Thymus (tissue), 11 donors: ENCODE measurements at regions not wholly inside any gene's neighbourhood (a gene's known extent, or its start where the extent isn't known, plus 50 kb on each side); places are given as distances from the start of the nearest gene placed in this dataset.

Experiments used
- DNase-seq, 9 donors: peaks; one replicate each; pipeline ENCODE4 v3.0.0-alpha.2; 2013; ENCODE audit warnings: low spot score in 9 of 9, low read depth in 6 of 9, missing footprints in 1 of 9
- H3K27ac ChIP-seq, 2 donors: one replicate each; pipeline ENCODE4 v1.5.1; 2013; ENCODE audit warnings: control low read depth in 1 of 2, low read depth in 1 of 2, low read length in 1 of 2, mild to moderate bottlenecking in 1 of 2, moderate library complexity in 1 of 2
- H3K27me3 ChIP-seq, 2 donors: one replicate each; pipeline ENCODE4 v1.5.1; 2013; ENCODE audit warnings: low read length in 1 of 2; ENCODE audit not compliant: control insufficient read depth in 2 of 2, insufficient read depth in 1 of 2
- H3K36me3 ChIP-seq, 2 donors: one replicate each; pipeline ENCODE4 v1.5.1; 2013; ENCODE audit warnings: low read length in 1 of 2, mild to moderate bottlenecking in 1 of 2, moderate library complexity in 1 of 2; ENCODE audit not compliant: control insufficient read depth in 2 of 2, insufficient read depth in 2 of 2
- H3K4me1 ChIP-seq, 2 donors: one replicate each; pipeline ENCODE4 v1.5.1; 2013; ENCODE audit warnings: low read length in 2 of 2; ENCODE audit not compliant: control insufficient read depth in 2 of 2, insufficient read depth in 2 of 2
- H3K4me3 ChIP-seq, 2 donors: one replicate each; pipeline ENCODE4 v1.5.1; 2013; ENCODE audit warnings: low read length in 2 of 2, control low read depth in 1 of 2, mild to moderate bottlenecking in 1 of 2
- H3K9me3 ChIP-seq, 2 donors: one replicate each; pipeline ENCODE4 v1.5.1; 2013; ENCODE audit warnings: low read length in 1 of 2, mild to moderate bottlenecking in 1 of 2; ENCODE audit not compliant: control insufficient read depth in 2 of 2, insufficient read depth in 1 of 2
- WGBS: extraction: QIAGEN DNeasy Blood & Tissue Kit; methylation state at CpG from one replicate; pipeline ENCODE4 v1.1.7; 2013; 5-methylcytosine and 5-hydroxymethylcytosine counted together
- donor health status: healthy.

DNA sequence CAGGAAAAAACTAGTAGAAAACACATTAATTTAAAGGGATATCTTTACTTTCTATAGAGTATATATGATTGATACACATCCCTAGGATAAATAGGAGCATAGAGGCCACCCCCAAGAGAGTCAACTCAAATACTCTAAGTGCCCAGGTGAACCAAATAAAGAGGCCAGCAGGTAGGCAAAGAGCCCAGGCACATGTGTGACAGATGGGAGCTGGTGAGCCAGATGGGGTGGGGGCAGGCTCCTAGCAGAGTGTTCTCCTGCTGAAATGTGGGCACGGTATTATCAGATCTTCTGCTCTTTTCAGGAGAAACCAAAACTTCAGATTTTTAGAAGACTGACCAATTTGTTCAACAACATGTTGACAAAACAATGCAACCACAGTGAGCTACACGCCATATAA lies 333.4 kb upstream of the PKN2 start:
- Histone ChIP-seq H3K27ac (no peak overlapping the region), H3K9me3 (no peaks in the 10 kb centered on the region), H3K27me3 (no peaks in the 10 kb centered on the region), H3K36me3 (no peaks in the 10 kb centered on the region), H3K4me3 (no peak overlapping the region), H3K4me1 (no peaks in the 10 kb centered on the region)
- DNase-seq = no peak
- WGBS = 93% methylated on average over 2 of the region's 2 CpGs

DNA sequence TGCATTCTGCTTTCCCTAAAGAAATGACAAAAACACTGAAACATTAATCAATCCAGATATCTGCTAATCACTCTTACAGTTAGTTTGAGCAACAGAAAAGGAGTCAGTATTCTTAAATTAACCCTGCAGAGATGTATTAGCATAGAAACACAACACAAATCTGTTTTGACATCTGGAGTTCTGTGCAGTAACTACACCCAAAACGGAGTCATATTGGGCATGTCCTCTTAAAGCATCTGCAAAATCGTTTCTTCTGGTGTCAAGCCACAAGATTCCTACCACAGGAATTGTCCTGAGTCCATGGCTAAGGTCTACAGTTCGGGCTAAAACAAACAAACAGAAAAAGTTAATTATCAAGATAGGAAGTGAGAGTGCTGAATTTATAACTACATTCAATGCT lies 332.1 kb upstream of the PKN2 start:
- Histone ChIP-seq H3K27ac (no peak overlapping the region), H3K9me3 (no peaks in the 10 kb centered on the region), H3K27me3 (no peaks in the 10 kb centered on the region), H3K4me3 (no peak overlapping the region), H3K4me1 (no peaks in the 10 kb centered on the region), H3K36me3 (no peaks in the 10 kb centered on the region)
- WGBS = 79% methylated on average over 3 of the region's 3 CpGs
- no peak for DNase-seq

DNA sequence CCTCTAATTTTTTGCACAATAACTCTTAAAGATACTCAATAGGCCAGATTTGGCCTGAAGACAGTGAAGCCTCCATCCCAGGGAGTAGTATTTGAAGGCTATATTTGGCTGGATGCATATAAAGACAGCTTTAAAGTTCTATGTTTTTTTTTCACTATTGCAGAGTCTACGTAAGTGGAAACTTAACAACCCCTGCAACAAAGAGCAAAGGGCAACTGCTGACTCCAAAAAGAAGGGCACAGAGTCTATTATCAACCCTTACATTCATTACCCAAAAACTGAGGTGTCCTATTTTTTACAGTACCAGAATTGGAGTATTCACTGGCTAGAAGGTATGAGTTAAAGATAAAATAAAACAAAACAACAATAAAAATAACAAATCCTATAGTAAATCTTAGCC lies 329.8 kb upstream of the PKN2 start:
- H3K27me3 ChIP-seq = no peaks in the 10 kb centered on the region
- H3K36me3 ChIP-seq = no peaks in the 10 kb centered on the region
- no peaks in the 10 kb centered on the region for H3K4me1 ChIP-seq
- no peak for DNase-seq
- no peaks in the 10 kb centered on the region for H3K9me3 ChIP-seq
- no peak overlapping the region for H3K27ac ChIP-seq
- H3K4me3 ChIP-seq = no peak overlapping the region
- 94% methylated on average over 1 of the region's 1 CpG for WGBS

- no peaks in the 10 kb centered on the region for H3K4me1 ChIP-seq
- no peak for DNase-seq
- no peaks in the 10 kb centered on the region for H3K27me3 ChIP-seq
- H3K27ac ChIP-seq = no peak overlapping the region
- WGBS = 89% methylated on average over 2 of the region's 2 CpGs
- no peak overlapping the region for H3K4me3 ChIP-seq
- no peaks in the 10 kb centered on the region for H3K36me3 ChIP-seq
- H3K9me3 ChIP-seq = no peaks in the 10 kb centered on the region
Observed at GRCh38 chr1:88357729-88358128, 326.3 kb upstream of the PKN2 start.

- no peaks in the 10 kb centered on the region for H3K27me3 ChIP-seq
- DNase-seq = no peak
- H3K36me3 ChIP-seq = no peaks in the 10 kb centered on the region
- H3K4me3 ChIP-seq = no peak overlapping the region
- no peaks in the 10 kb centered on the region for H3K4me1 ChIP-seq
- H3K27ac ChIP-seq = no peak overlapping the region
- no peaks in the 10 kb centered on the region for H3K9me3 ChIP-seq
- 91% methylated on average over 4 of the region's 4 CpGs for WGBS
Observed at GRCh38 chr1:88371436-88372023, 312.5 kb upstream of the PKN2 start.

DNA sequence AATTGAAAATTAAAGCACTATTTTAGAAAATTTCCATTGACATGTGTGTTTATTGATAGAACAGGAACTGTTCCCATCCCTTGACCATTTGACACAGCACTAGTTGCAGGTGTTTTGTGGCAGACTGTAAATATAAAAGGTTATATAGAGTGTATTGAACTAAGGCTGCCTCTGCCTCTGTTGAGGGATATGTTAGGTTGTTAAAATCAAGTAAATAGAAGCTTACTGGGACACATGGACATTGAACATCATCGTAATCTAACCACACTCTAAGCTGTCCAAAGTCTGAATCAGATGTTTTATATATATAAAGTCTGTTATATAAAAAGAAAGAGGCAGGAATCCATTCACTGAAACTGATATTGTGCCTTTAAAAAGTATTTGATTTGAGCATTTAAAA lies 308.1 kb upstream of the PKN2 start:
- Histone ChIP-seq H3K4me1 (no peaks in the 10 kb centered on the region), H3K27ac (no peak overlapping the region), H3K27me3 (no peaks in the 10 kb centered on the region), H3K36me3 (no peaks in the 10 kb centered on the region), H3K9me3 (no peaks in the 10 kb centered on the region), H3K4me3 (no peak overlapping the region)
- DNase-seq = no peak
- WGBS = 97% methylated on average over 1 of the region's 1 CpG

- no peak for DNase-seq
- no peak overlapping the region for H3K27ac ChIP-seq
- H3K9me3 ChIP-seq = no peaks in the 10 kb centered on the region
- H3K27me3 ChIP-seq = no peaks in the 10 kb centered on the region
- H3K4me1 ChIP-seq = no peaks in the 10 kb centered on the region
- no peaks in the 10 kb centered on the region for H3K36me3 ChIP-seq
- no peak overlapping the region for H3K4me3 ChIP-seq
Observed at GRCh38 chr1:88376421-88376820, 307.7 kb upstream of the PKN2 start.

GRCh38 chr1:88378560-88378959 lies 305.5 kb upstream of the PKN2 start:
- 88% methylated on average over 3 of the region's 3 CpGs for WGBS
- Histone ChIP-seq H3K36me3 (no peaks in the 10 kb centered on the region), H3K27me3 (no peaks in the 10 kb centered on the region), H3K4me1 (no peaks in the 10 kb centered on the region), H3K27ac (no peak overlapping the region), H3K9me3 (no peaks in the 10 kb centered on the region), H3K4me3 (no peak overlapping the region)
- DNase-seq = no peak

DNA sequence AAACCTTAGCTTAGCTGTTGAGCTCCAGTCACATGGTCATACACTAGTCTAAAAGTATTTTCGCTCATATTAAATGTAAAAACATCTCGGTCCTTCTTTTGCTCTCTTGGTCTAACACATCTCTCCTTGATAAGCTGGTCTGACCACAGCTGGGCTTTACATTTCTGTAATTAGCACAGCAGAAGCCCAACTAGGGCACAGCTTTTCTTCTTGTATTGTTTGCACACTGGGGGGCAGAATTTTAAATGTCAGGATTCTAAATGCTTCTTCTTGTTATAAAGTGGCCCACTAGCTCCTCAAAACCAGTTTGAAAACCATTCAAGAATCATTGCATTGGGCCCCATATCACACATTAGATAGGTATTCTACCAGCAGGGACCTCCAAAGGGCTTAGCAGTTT lies 289.1 kb upstream of the PKN2 start:
- no peak overlapping the region for H3K4me3 ChIP-seq
- H3K36me3 ChIP-seq = no peaks in the 10 kb centered on the region
- no peak for DNase-seq
- H3K9me3 ChIP-seq = no peaks in the 10 kb centered on the region
- no peaks in the 10 kb centered on the region for H3K27me3 ChIP-seq
- H3K4me1 ChIP-seq = no peaks in the 10 kb centered on the region
- 91% methylated on average over 2 of the region's 2 CpGs for WGBS
- no peak overlapping the region for H3K27ac ChIP-seq

GRCh38 chr1:88398338-88398737 lies 285.7 kb upstream of the PKN2 start:
- no peaks in the 10 kb centered on the region for H3K36me3 ChIP-seq

More at GRCh38 chr1:88398338-88398737, 285.7 kb upstream of the PKN2 start:
- H3K27me3 ChIP-seq = no peaks in the 10 kb centered on the region
- no peak for DNase-seq
- H3K4me3 ChIP-seq = no peak overlapping the region
- H3K9me3 ChIP-seq = no peaks in the 10 kb centered on the region
- no peaks in the 10 kb centered on the region for H3K4me1 ChIP-seq
- H3K27ac ChIP-seq = no peak overlapping the region
